Tibial artery (tissue), 4 donors: ENCODE measurements at regions not wholly inside any gene's neighbourhood (a gene's known extent, or its start where the extent isn't known, plus 50 kb on each side); places are given as distances from the start of the nearest gene placed in this dataset.

ENCODE experiments used
- DNase-seq, 2 donors: peaks; one replicate each; pipeline ENCODE4 v3.0.0-alpha.2; 2019
- H3K27ac ChIP-seq, 2 donors: fragments of 200-600 bp; sonication (generic) in 1 of 2; 1 replicate in 1 of 2; 2 replicates in 1 of 2; pipeline ENCODE4 v1.5.1; 2018 to 2019; ENCODE audit warnings: mild to moderate bottlenecking in 1 of 2
- H3K27me3 ChIP-seq, 2 donors: fragments of 200-600 bp; sonication (generic) in 1 of 2; one replicate each; pipeline versions ENCODE4 v1.5.1 to v1.6.0; 2016 to 2019
- H3K36me3 ChIP-seq, 3 donors: fragments of 200-600 bp; sonication (generic) in 2 of 3; one replicate each; pipeline ENCODE4 v1.5.1; 2016 to 2019; ENCODE audit warnings: mild to moderate bottlenecking in 2 of 3
- H3K4me1 ChIP-seq, 4 donors: fragments of 200-600 bp; sonication (generic) in 2 of 4; 1 replicate in 3 of 4; 2 replicates in 1 of 4; pipeline ENCODE4 v1.5.1; 2016 to 2019
- H3K4me3 ChIP-seq, 2 donors: fragments of 200-600 bp; sonication (generic) in 1 of 2; 1 replicate in 1 of 2; 2 replicates in 1 of 2; pipeline ENCODE4 v1.5.1; 2018 to 2019; ENCODE audit warnings: mild to moderate bottlenecking in 2 of 2
- H3K9me3 ChIP-seq, 3 donors: fragments of 200-600 bp; sonication (generic) in 1 of 3; one replicate each; pipeline ENCODE4 v1.5.1; 2016 to 2019
- CTCF ChIP-seq, 2 experiments: fragments of 200-600 bp in 1 of 2; fragments of 450-650 bp in 1 of 2; IDR thresholded peaks; one replicate each; pipeline ENCODE4 v1.5.1; 2017 to 2019; ENCODE audit warnings: antibody characterized with exemption in 2 of 2, mild to moderate bottlenecking in 1 of 2, moderate library complexity in 1 of 2
- intact Hi-C: fragments of 100-400 bp; cut with DNase I; formaldehyde crosslinking; loops from one replicate; pipeline ENCODE4 v1.15.0; 2023; ENCODE audit warnings: low total_unique reads

DNA sequence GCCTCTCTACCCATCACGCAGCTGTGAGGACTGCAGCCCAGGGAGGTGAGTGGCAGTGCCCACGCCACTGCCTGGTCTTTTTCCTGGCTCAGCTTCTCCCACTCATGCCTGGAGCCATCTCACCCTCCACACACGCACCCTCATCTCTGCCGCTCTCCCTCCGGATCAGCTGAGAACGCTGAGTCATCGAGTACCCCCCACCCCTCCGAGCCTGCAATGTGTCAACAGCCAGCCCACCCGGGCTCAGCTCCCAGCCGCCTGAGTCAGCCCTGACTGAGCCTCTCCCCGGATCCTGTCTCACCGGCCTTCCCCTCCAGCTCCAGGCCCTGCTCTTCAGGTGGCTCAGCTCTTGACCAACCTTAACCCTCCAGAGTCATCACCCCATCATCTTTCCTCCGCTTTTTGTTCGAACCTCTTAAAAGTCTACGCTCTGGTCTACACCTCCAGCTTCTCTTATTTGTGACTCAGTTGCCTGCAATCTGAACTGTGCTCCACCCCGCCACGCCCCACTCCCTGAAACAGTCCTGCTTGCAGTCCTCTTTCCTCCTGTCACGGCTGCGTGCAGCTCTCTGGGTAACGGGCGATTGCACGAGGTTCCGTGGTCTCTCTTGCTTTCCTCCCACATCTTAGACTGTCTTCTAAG lies 94.4 kb upstream of the ASAP2 start:
- H3K9me3 ChIP-seq: no peaks in the 10 kb centered on the region
- no peak for TF ChIP-seq CTCF (IDR thresholded peaks at IDR 0.05)
- intact Hi-C loops: no loop called here
- peak; percentile 65 to 82 for DNase-seq
- H3K4me1 ChIP-seq: peaks cover 0 to 11% (median 4%) of the 10 kb centered on the region in 4 donors
- H3K4me3 ChIP-seq: no peak overlapping the region
- H3K36me3 ChIP-seq: no peaks in the 10 kb centered on the region
- H3K27me3 ChIP-seq: no peaks in the 10 kb centered on the region
- peak overlapping the region in 1 of 2 donors; percentile 24 for H3K27ac ChIP-seq

GRCh38 chr2:9110893-9111569 lies 95.6 kb upstream of the ASAP2 start:
- intact Hi-C loops: no loop called here
- DNase-seq: no peak
- Histone ChIP-seq H3K27me3 (no peaks in the 10 kb centered on the region), H3K9me3 (no peaks in the 10 kb centered on the region), H3K4me3 (no peak overlapping the region), H3K4me1 (peaks cover 0 to 11% (median 4%) of the 10 kb centered on the region in 4 donors), H3K36me3 (no peaks in the 10 kb centered on the region), H3K27ac (no peak overlapping the region)
- TF ChIP-seq CTCF (IDR thresholded peaks at IDR 0.05): no peak

- Histone ChIP-seq H3K9me3 (no peaks in the 10 kb centered on the region), H3K27ac (no peak overlapping the region), H3K4me3 (no peak overlapping the region), H3K4me1 (peaks cover 0 to 11% (median 4%) of the 10 kb centered on the region in 4 donors), H3K36me3 (no peaks in the 10 kb centered on the region), H3K27me3 (no peaks in the 10 kb centered on the region)
- intact Hi-C loops: no loop called here
- TF ChIP-seq CTCF (IDR thresholded peaks at IDR 0.05): no peak
- no peak for DNase-seq
Measured at GRCh38 chr2:9110346-9110884, 96.2 kb upstream of the ASAP2 start.

GRCh38 chr2:9109871-9110270 lies 96.7 kb upstream of the ASAP2 start:
- Histone ChIP-seq H3K9me3 (no peaks in the 10 kb centered on the region), H3K4me1 (peaks cover 0 to 11% (median 4%) of the 10 kb centered on the region in 4 donors), H3K27ac (no peak overlapping the region), H3K27me3 (no peaks in the 10 kb centered on the region), H3K36me3 (no peaks in the 10 kb centered on the region), H3K4me3 (no peak overlapping the region)
- intact Hi-C loops: no loop called here
- TF ChIP-seq CTCF (IDR thresholded peaks at IDR 0.05): no peak
- DNase-seq: no peak

DNA sequence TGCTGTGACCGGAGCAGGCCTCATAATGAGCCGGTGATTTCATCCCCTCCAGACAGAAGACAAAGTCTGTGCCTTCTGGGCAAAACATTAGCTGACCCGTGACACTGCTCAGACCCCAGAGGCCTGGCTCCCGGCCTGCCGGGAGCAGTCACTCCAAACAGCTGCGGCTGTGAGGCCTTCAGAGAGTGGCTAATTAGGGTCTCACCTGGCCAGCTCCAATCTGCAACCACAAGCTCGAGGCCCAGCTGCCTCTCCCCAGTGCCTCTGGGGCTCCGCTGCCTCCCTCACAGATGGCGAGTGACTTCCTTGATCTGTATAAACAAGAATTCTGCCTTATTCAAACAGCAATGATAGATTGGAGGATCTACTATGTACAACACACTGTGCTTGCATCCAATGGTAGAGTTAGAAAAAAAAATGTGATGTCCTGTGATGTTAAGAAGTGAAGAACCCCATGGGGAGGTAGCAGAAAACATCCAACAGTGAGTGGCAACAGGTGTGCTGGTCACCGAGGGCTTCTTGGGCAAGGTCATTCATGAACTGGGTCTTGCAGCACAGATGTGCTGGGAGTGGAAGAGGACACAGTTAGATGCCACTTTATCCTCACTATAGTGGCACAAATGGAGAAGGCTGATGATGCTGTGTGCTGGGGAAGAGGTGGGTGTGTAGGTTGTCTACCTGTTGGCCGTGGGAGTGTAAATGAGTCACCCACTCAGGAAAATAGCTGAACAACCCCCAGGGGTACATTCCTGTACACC lies 98.2 kb upstream of the ASAP2 start:
- no peak for TF ChIP-seq CTCF (IDR thresholded peaks at IDR 0.05)
- no peaks in the 10 kb centered on the region for H3K27me3 ChIP-seq
- intact Hi-C loops: no loop called here
- no peak overlapping the region for H3K4me3 ChIP-seq
- no peaks in the 10 kb centered on the region for H3K36me3 ChIP-seq
- no peak overlapping the region for H3K27ac ChIP-seq
- no peak for DNase-seq
- peaks cover 0 to 11% (median 4%) of the 10 kb centered on the region in 4 donors for H3K4me1 ChIP-seq
- H3K9me3 ChIP-seq: no peaks in the 10 kb centered on the region
